Thymus (tissue), 11 donors: ENCODE measurements at regions not wholly inside any gene's neighbourhood (a gene's known extent, or its start where the extent isn't known, plus 50 kb on each side); places are given as distances from the start of the nearest gene placed in this dataset.
"Not testable (repeated sequence)": the region's sequence is repeated elsewhere in the genome, so short reads cannot be mapped to it uniquely, and the experiment has no call there.

Source experiments
- DNase-seq, 9 donors: peaks; one replicate each; pipeline ENCODE4 v3.0.0-alpha.2; 2013; ENCODE audit warnings: low spot score in 9 of 9, low read depth in 6 of 9, missing footprints in 1 of 9
- H3K27ac ChIP-seq, 2 donors: one replicate each; pipeline ENCODE4 v1.5.1; 2013; ENCODE audit warnings: control low read depth in 1 of 2, low read depth in 1 of 2, low read length in 1 of 2, mild to moderate bottlenecking in 1 of 2, moderate library complexity in 1 of 2
- H3K27me3 ChIP-seq, 2 donors: one replicate each; pipeline ENCODE4 v1.5.1; 2013; ENCODE audit warnings: low read length in 1 of 2; ENCODE audit not compliant: control insufficient read depth in 2 of 2, insufficient read depth in 1 of 2
- H3K36me3 ChIP-seq, 2 donors: one replicate each; pipeline ENCODE4 v1.5.1; 2013; ENCODE audit warnings: low read length in 1 of 2, mild to moderate bottlenecking in 1 of 2, moderate library complexity in 1 of 2; ENCODE audit not compliant: control insufficient read depth in 2 of 2, insufficient read depth in 2 of 2
- H3K4me1 ChIP-seq, 2 donors: one replicate each; pipeline ENCODE4 v1.5.1; 2013; ENCODE audit warnings: low read length in 2 of 2; ENCODE audit not compliant: control insufficient read depth in 2 of 2, insufficient read depth in 2 of 2
- H3K4me3 ChIP-seq, 2 donors: one replicate each; pipeline ENCODE4 v1.5.1; 2013; ENCODE audit warnings: low read length in 2 of 2, control low read depth in 1 of 2, mild to moderate bottlenecking in 1 of 2
- H3K9me3 ChIP-seq, 2 donors: one replicate each; pipeline ENCODE4 v1.5.1; 2013; ENCODE audit warnings: low read length in 1 of 2, mild to moderate bottlenecking in 1 of 2; ENCODE audit not compliant: control insufficient read depth in 2 of 2, insufficient read depth in 1 of 2
- WGBS: extraction: QIAGEN DNeasy Blood & Tissue Kit; methylation state at CpG from one replicate; pipeline ENCODE4 v1.1.7; 2013; 5-methylcytosine and 5-hydroxymethylcytosine counted together
- donor health status: healthy.

- no peaks in the 10 kb centered on the region for H3K27me3 ChIP-seq
- DNase-seq = no peak
- no peaks in the 10 kb centered on the region for H3K36me3 ChIP-seq
- H3K27ac ChIP-seq = no peak overlapping the region
- 79% methylated on average over 3 of the region's 3 CpGs for WGBS
- no peaks in the 10 kb centered on the region for H3K4me1 ChIP-seq
- H3K9me3 ChIP-seq = no peaks in the 10 kb centered on the region
- H3K4me3 ChIP-seq = no peak overlapping the region
Measured at GRCh38 chr4:15333692-15334633, 93.9 kb upstream of the C1QTNF7 start.

GRCh38 chr4:15336410-15337167 lies 91.2 kb upstream of the C1QTNF7 start:
- no peak for DNase-seq
- WGBS = 93% methylated on average over 8 of the region's 8 CpGs
- H3K9me3 ChIP-seq = no peaks in the 10 kb centered on the region

GRCh38 chr4:15337168-15337657 lies 90.6 kb upstream of the C1QTNF7 start:
- not testable (repeated sequence) for H3K36me3 ChIP-seq, H3K27me3 ChIP-seq, DNase-seq, H3K4me3 ChIP-seq, H3K9me3 ChIP-seq, H3K4me1 ChIP-seq, H3K27ac ChIP-seq
- 85% methylated on average over 2 of the region's 2 CpGs for WGBS

More at GRCh38 chr4:15336410-15337167, 91.2 kb upstream of the C1QTNF7 start:
- Histone ChIP-seq H3K27ac (no peak overlapping the region), H3K4me1 (no peaks in the 10 kb centered on the region), H3K36me3 (no peaks in the 10 kb centered on the region), H3K27me3 (no peaks in the 10 kb centered on the region), H3K4me3 (no peak overlapping the region)

GRCh38 chr4:15339737-15340136 lies 88.1 kb upstream of the C1QTNF7 start:
- Histone ChIP-seq H3K4me1 (no peaks in the 10 kb centered on the region), H3K4me3 (no peak overlapping the region), H3K9me3 (no peaks in the 10 kb centered on the region), H3K27ac (no peak overlapping the region), H3K27me3 (no peaks in the 10 kb centered on the region), H3K36me3 (no peaks in the 10 kb centered on the region)
- no peak for DNase-seq
- WGBS = 94% methylated on average over 5 of the region's 5 CpGs

GRCh38 chr4:15340332-15340731 lies 87.5 kb upstream of the C1QTNF7 start:
- Histone ChIP-seq H3K27me3 (no peaks in the 10 kb centered on the region), H3K27ac (no peak overlapping the region), H3K4me3 (no peak overlapping the region), H3K4me1 (no peaks in the 10 kb centered on the region), H3K36me3 (no peaks in the 10 kb centered on the region), H3K9me3 (no peaks in the 10 kb centered on the region)
- 89% methylated on average over 4 of the region's 4 CpGs for WGBS
- DNase-seq = no peak

GRCh38 chr4:15340902-15341732 lies 86.7 kb upstream of the C1QTNF7 start:
- WGBS = 91% methylated on average over 13 of the region's 13 CpGs
- Histone ChIP-seq H3K9me3 (no peaks in the 10 kb centered on the region), H3K4me3 (no peak overlapping the region), H3K4me1 (no peaks in the 10 kb centered on the region), H3K36me3 (no peaks in the 10 kb centered on the region), H3K27ac (no peak overlapping the region), H3K27me3 (no peaks in the 10 kb centered on the region)
- DNase-seq = no peak

GRCh38 chr4:15341733-15342300 lies 86.0 kb upstream of the C1QTNF7 start:
- H3K27me3 ChIP-seq = no peaks in the 10 kb centered on the region
- 97% methylated on average over 21 of the region's 21 CpGs for WGBS
- DNase-seq = no peak
- H3K36me3 ChIP-seq = no peaks in the 10 kb centered on the region
- no peak overlapping the region for H3K4me3 ChIP-seq
- H3K9me3 ChIP-seq = no peaks in the 10 kb centered on the region
- H3K4me1 ChIP-seq = no peaks in the 10 kb centered on the region
- no peak overlapping the region for H3K27ac ChIP-seq

- no peak for DNase-seq
- Histone ChIP-seq H3K9me3 (no peaks in the 10 kb centered on the region), H3K27me3 (no peaks in the 10 kb centered on the region), H3K4me1 (no peaks in the 10 kb centered on the region), H3K27ac (no peak overlapping the region), H3K36me3 (no peaks in the 10 kb centered on the region), H3K4me3 (no peak overlapping the region)
- WGBS = 98% methylated on average over 4 of the region's 4 CpGs
Measured at GRCh38 chr4:15343000-15343399, 84.8 kb upstream of the C1QTNF7 start.
